NB4 (cell line): ENCODE measurements at regions not wholly inside any gene's neighbourhood (a gene's known extent, or its start where the extent isn't known, plus 50 kb on each side); places are given as distances from the start of the nearest gene placed in this dataset.

Experiments used
- MAX ChIP-seq: IDR thresholded peaks from 2 replicates; pipeline ENCODE4 v1.6.1; 2011; ENCODE audit warnings: low read depth, low read length
- MYC ChIP-seq: IDR thresholded peaks from 2 replicates; pipeline ENCODE4 v1.6.1; 2011; ENCODE audit warnings: low read depth, low read length
- POLR2A ChIP-seq: IDR thresholded peaks from 2 replicates; pipeline ENCODE4 v1.6.1; 2011; ENCODE audit warnings: mild to moderate bottlenecking; ENCODE audit not compliant: insufficient read length; ENCODE audit errors: extremely low read depth
- TF ChIP-seq, protein P1 (sequence below): IDR thresholded peaks from one replicate; pipeline ENCODE4 v1.5.1; 2012; ENCODE audit warnings: low read depth, low read length

- TF ChIP-seq, protein P1, sequence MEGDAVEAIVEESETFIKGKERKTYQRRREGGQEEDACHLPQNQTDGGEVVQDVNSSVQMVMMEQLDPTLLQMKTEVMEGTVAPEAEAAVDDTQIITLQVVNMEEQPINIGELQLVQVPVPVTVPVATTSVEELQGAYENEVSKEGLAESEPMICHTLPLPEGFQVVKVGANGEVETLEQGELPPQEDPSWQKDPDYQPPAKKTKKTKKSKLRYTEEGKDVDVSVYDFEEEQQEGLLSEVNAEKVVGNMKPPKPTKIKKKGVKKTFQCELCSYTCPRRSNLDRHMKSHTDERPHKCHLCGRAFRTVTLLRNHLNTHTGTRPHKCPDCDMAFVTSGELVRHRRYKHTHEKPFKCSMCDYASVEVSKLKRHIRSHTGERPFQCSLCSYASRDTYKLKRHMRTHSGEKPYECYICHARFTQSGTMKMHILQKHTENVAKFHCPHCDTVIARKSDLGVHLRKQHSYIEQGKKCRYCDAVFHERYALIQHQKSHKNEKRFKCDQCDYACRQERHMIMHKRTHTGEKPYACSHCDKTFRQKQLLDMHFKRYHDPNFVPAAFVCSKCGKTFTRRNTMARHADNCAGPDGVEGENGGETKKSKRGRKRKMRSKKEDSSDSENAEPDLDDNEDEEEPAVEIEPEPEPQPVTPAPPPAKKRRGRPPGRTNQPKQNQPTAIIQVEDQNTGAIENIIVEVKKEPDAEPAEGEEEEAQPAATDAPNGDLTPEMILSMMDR, result no peak
- TF ChIP-seq POLR2A (no peak), MAX (no peak), MYC (no peak)
Observed at GRCh38 chr5:123936548-123936947, 424.6 kb downstream of the CSNK1G3 start.
